ENCODE measurements at regions not wholly inside any gene's neighbourhood (a gene's known extent, or its start where the extent isn't known, plus 50 kb on each side); places are given as distances from the start of the nearest gene placed in this dataset.

GRCh38 chr4:123786920-123787319 lies 390.3 kb downstream of the SPRY1 start:
- TF ChIP-seq FOXM1 (IDR thresholded peaks at IDR 0.05; ENCODE audit: borderline replicate concordance) (no peak), SUZ12 (IDR thresholded peaks at IDR 0.05) (no peak), BHLHE40 (IDR thresholded peaks at IDR 0.05; ENCODE audit: borderline replicate concordance) (no peak), FOXA1 (IDR thresholded peaks at IDR 0.05) (no peak), ZNF384 (IDR thresholded peaks at IDR 0.05) (no peak), PKNOX1 (IDR thresholded peaks at IDR 0.05) (no peak), SP1 (IDR thresholded peaks at IDR 0.05) (no peak), FOXK2 (IDR thresholded peaks at IDR 0.05) (no peak), LEF1 (IDR thresholded peaks at IDR 0.05; ENCODE audit: borderline replicate concordance) (no peak), HDGF (IDR thresholded peaks at IDR 0.05; ENCODE audit: borderline replicate concordance) (no peak), L3MBTL2 (conservative IDR thresholded peaks at IDR 0.05) (no peak), NFRKB (IDR thresholded peaks at IDR 0.05) (no peak)
